ENCODE measurements at regions not wholly inside any gene's neighbourhood (a gene's known extent, or its start where the extent isn't known, plus 50 kb on each side); places are given as distances from the start of the nearest gene placed in this dataset.
"Not testable (repeated sequence)": the region's sequence is repeated elsewhere in the genome, so short reads cannot be mapped to it uniquely, and the experiment has no call there.

GRCh38 chr7:106713452-106713851 is 52.5 kb upstream of the CCDC71L start:
- DNase-seq (ENCODE audit: low read depth, low spot score), result not testable (repeated sequence)

GRCh38 chr7:106714590-106715442 is 53.9 kb upstream of the CCDC71L start:
- in situ Hi-C loops (cut with HindIII; ENCODE audit: low pct_unique_long_range_greater_than_20kb, low sequenced_read_pairs); DNase-seq (ENCODE audit: low read depth, low spot score): not testable (repeated sequence)

More at GRCh38 chr7:106713452-106713851, 52.5 kb upstream of the CCDC71L start:
- in situ Hi-C loops (cut with HindIII; ENCODE audit: low pct_unique_long_range_greater_than_20kb, low sequenced_read_pairs), result not testable (repeated sequence)

GRCh38 chr7:106715730-106716129 is 54.8 kb upstream of the CCDC71L start:
- in situ Hi-C loops (cut with HindIII; ENCODE audit: low pct_unique_long_range_greater_than_20kb, low sequenced_read_pairs), result no loop called here
- DNase-seq (ENCODE audit: low read depth, low spot score), result no peak

GRCh38 chr7:106717254-106717954 is 56.4 kb upstream of the CCDC71L start:
- in situ Hi-C loops (cut with HindIII; ENCODE audit: low pct_unique_long_range_greater_than_20kb, low sequenced_read_pairs), result no loop called here
- no peak for DNase-seq (ENCODE audit: low read depth, low spot score)

GRCh38 chr7:106717955-106718871 is 57.3 kb upstream of the CCDC71L start:
- DNase-seq (ENCODE audit: low read depth, low spot score), result peak; percentile 91
- in situ Hi-C loops (cut with HindIII; ENCODE audit: low pct_unique_long_range_greater_than_20kb, low sequenced_read_pairs), result no loop called here

- in situ Hi-C loops (cut with HindIII; ENCODE audit: low pct_unique_long_range_greater_than_20kb, low sequenced_read_pairs), result no loop called here
- peak; percentile 34 for DNase-seq (ENCODE audit: low read depth, low spot score)
Measured at GRCh38 chr7:106720641-106721040, 59.7 kb upstream of the CCDC71L start.

- DNase-seq (ENCODE audit: low read depth, low spot score), result no peak
Measured at GRCh38 chr7:106721816-106722785, 61.1 kb upstream of the CCDC71L start.

GRCh38 chr7:106723398-106723797 is 62.4 kb upstream of the CCDC71L start:
- DNase-seq (ENCODE audit: low read depth, low spot score), result peak; percentile 44
- in situ Hi-C loops (cut with HindIII; ENCODE audit: low pct_unique_long_range_greater_than_20kb, low sequenced_read_pairs), result no loop called here

More at GRCh38 chr7:106721816-106722785, 61.1 kb upstream of the CCDC71L start:
- in situ Hi-C loops (cut with HindIII; ENCODE audit: low pct_unique_long_range_greater_than_20kb, low sequenced_read_pairs), result no loop called here

GRCh38 chr7:106729720-106730385 is 68.9 kb upstream of the CCDC71L start:
- in situ Hi-C loops (cut with HindIII; ENCODE audit: low pct_unique_long_range_greater_than_20kb, low sequenced_read_pairs), result loop anchor here (10.0 kb wide), 2 partner anchors 75 to 185 kb away; no protein-coding TSS in a partner anchor
- no peak for DNase-seq (ENCODE audit: low read depth, low spot score)

GRCh38 chr7:106731187-106731586 is 70.2 kb upstream of the CCDC71L start:
- no peak for DNase-seq (ENCODE audit: low read depth, low spot score)
- in situ Hi-C loops (cut with HindIII; ENCODE audit: low pct_unique_long_range_greater_than_20kb, low sequenced_read_pairs), result loop anchor here (10.0 kb wide), 2 partner anchors 76 to 186 kb away; no protein-coding TSS in a partner anchor

- in situ Hi-C loops (cut with HindIII; ENCODE audit: low pct_unique_long_range_greater_than_20kb, low sequenced_read_pairs), result loop anchor here (10.0 kb wide), 2 partner anchors 77 to 187 kb away; no protein-coding TSS in a partner anchor
- DNase-seq (ENCODE audit: low read depth, low spot score), result no peak
Measured at GRCh38 chr7:106731646-106732444, 70.9 kb upstream of the CCDC71L start.

- DNase-seq (ENCODE audit: low read depth, low spot score), result no peak
- in situ Hi-C loops (cut with HindIII; ENCODE audit: low pct_unique_long_range_greater_than_20kb, low sequenced_read_pairs), result loop anchor here (10.0 kb wide), 2 partner anchors 81 to 191 kb away; no protein-coding TSS in a partner anchor
Measured at GRCh38 chr7:106735637-106736036, 74.7 kb upstream of the CCDC71L start.

GRCh38 chr7:106736123-106736507 is 75.2 kb upstream of the CCDC71L start:
- no peak for DNase-seq (ENCODE audit: low read depth, low spot score)
- in situ Hi-C loops (cut with HindIII; ENCODE audit: low pct_unique_long_range_greater_than_20kb, low sequenced_read_pairs), result loop anchor here (10.0 kb wide), 2 partner anchors 81 to 191 kb away; no protein-coding TSS in a partner anchor

GRCh38 chr7:106736508-106737201 is 75.7 kb upstream of the CCDC71L start:
- in situ Hi-C loops (cut with HindIII; ENCODE audit: low pct_unique_long_range_greater_than_20kb, low sequenced_read_pairs), result loop anchor here (10.0 kb wide), 2 partner anchors 82 to 192 kb away; no protein-coding TSS in a partner anchor
- DNase-seq (ENCODE audit: low read depth, low spot score), result peak; percentile 98

- in situ Hi-C loops (cut with HindIII; ENCODE audit: low pct_unique_long_range_greater_than_20kb, low sequenced_read_pairs), result loop anchor here (10.0 kb wide), 2 partner anchors 82 to 192 kb away; no protein-coding TSS in a partner anchor
- peak; percentile 75 for DNase-seq (ENCODE audit: low read depth, low spot score)
Measured at GRCh38 chr7:106737202-106737562, 76.2 kb upstream of the CCDC71L start.
